ENCODE measurements at regions not wholly inside any gene's neighbourhood (a gene's known extent, or its start where the extent isn't known, plus 50 kb on each side); places are given as distances from the start of the nearest gene placed in this dataset.

DNA sequence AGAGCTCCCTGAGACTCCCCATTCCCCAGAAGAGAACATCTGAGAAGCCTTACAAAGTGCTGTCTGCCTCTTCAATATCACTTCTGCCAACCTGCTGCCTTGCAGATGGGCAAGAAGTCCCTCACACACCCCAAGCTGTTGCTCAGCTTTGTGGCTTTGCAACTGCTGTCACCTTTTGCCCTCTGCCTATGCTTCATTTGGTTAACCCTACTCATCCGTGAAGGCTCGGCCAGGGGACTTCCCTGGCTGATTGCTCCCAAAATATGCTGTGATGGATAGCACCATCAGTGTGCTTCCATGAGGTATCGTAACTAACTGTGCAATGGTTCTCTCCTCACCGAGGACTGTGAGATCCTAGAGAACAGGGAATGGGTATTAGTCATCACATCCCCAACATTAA lies 88.9 kb upstream of the CYP1B1 start:
- ATAC-seq, result no peak
- WGBS, 2 donors (ENCODE audit: low coverage in 1 of 2), result no CpG with 5 or more reads among the region's 4 CpGs
- Histone ChIP-seq H3K36me3 (no peaks in the 10 kb centered on the region), H3K4me1 (peaks cover 0 to 43% (median 0%) of the 10 kb centered on the region in 3 donors), H3K27ac (no peak overlapping the region), H3K27me3 (no peaks in the 10 kb centered on the region), H3K4me3 (no peak overlapping the region), H3K9me3 (no peaks in the 10 kb centered on the region)
- TF ChIP-seq POLR2AphosphoS5 (IDR thresholded peaks at IDR 0.05) (no peak), POLR2A (IDR thresholded peaks at IDR 0.05) (no peak), EP300 (IDR thresholded peaks at IDR 0.05) (no peak)
- TF ChIP-seq, protein P1, sequence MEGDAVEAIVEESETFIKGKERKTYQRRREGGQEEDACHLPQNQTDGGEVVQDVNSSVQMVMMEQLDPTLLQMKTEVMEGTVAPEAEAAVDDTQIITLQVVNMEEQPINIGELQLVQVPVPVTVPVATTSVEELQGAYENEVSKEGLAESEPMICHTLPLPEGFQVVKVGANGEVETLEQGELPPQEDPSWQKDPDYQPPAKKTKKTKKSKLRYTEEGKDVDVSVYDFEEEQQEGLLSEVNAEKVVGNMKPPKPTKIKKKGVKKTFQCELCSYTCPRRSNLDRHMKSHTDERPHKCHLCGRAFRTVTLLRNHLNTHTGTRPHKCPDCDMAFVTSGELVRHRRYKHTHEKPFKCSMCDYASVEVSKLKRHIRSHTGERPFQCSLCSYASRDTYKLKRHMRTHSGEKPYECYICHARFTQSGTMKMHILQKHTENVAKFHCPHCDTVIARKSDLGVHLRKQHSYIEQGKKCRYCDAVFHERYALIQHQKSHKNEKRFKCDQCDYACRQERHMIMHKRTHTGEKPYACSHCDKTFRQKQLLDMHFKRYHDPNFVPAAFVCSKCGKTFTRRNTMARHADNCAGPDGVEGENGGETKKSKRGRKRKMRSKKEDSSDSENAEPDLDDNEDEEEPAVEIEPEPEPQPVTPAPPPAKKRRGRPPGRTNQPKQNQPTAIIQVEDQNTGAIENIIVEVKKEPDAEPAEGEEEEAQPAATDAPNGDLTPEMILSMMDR (IDR thresholded peaks at IDR 0.05), result no peak

- Histone ChIP-seq H3K27me3 (no peaks in the 10 kb centered on the region), H3K4me3 (no peak overlapping the region), H3K9me3 (no peaks in the 10 kb centered on the region), H3K4me1 (peaks cover 0 to 54% (median 5%) of the 10 kb centered on the region in 3 donors), H3K36me3 (no peaks in the 10 kb centered on the region), H3K27ac (peak overlapping the region in 1 of 4 donors; percentile 56)
- ATAC-seq, result no peak
- TF ChIP-seq, protein P1 (IDR thresholded peaks at IDR 0.05), result no peak
- TF ChIP-seq EP300 (IDR thresholded peaks at IDR 0.05) (no peak), POLR2AphosphoS5 (IDR thresholded peaks at IDR 0.05) (no peak), POLR2A (IDR thresholded peaks at IDR 0.05) (no peak)
- 70% methylated on average over 1 of the region's 1 CpG; no CpG with 5 or more reads in 1 of the 2 donors for WGBS, 2 donors (ENCODE audit: low coverage in 1 of 2)
Observed at GRCh38 chr2:38163579-38163978, 87.6 kb upstream of the CYP1B1 start.

DNA sequence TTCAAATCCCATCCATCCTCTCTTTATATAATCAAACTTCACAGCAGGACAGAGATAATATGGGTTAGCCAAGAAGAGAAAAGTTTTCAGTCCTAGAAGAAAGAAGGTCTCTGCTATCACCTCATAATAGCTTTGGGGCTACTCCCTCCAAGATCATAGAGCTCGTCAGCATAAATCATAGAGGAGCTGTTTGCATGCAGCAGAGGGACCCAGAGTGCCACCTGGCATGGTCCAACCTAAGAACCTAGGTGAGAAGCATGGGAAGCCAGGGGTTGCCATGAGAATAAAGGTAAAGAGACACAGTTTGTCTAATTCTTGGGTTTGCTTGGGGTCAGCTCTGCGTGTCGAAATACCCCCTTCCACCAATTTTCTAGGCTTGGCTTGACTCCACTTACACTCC lies 87.1 kb upstream of the CYP1B1 start:
- peaks cover 0 to 57% (median 5%) of the 10 kb centered on the region in 3 donors for H3K4me1 ChIP-seq
- no peak for ATAC-seq
- 29 to 51% methylated on average over 2 to 3 of the region's 3 CpGs for WGBS, 2 donors (ENCODE audit: low coverage in 1 of 2)
- no peaks in the 10 kb centered on the region for H3K9me3 ChIP-seq
- no peaks in the 10 kb centered on the region for H3K27me3 ChIP-seq
- no peaks in the 10 kb centered on the region for H3K36me3 ChIP-seq
- H3K4me3 ChIP-seq, result no peak overlapping the region
- H3K27ac ChIP-seq, result peak overlapping the region in 2 of 4 donors; percentile 2 to 56
- TF ChIP-seq POLR2AphosphoS5 (IDR thresholded peaks at IDR 0.05), result no peak
- TF ChIP-seq, protein P1 (IDR thresholded peaks at IDR 0.05), result peak in 2 of 4 experiments; percentile 20 to 42

GRCh38 chr2:38160516-38160915 lies 84.6 kb upstream of the CYP1B1 start:
- Histone ChIP-seq H3K36me3 (no peaks in the 10 kb centered on the region), H3K4me3 (no peak overlapping the region), H3K27ac (peak overlapping the region in 2 of 4 donors; percentile 64 to 72), H3K4me1 (peaks cover 0 to 40% (median 5%) of the 10 kb centered on the region in 3 donors), H3K9me3 (no peaks in the 10 kb centered on the region), H3K27me3 (no peaks in the 10 kb centered on the region)
- WGBS, 2 donors (ENCODE audit: low coverage in 1 of 2), result 90 to 93% methylated on average over 5 of the region's 5 CpGs
- no peak for TF ChIP-seq EP300 (IDR thresholded peaks at IDR 0.05)
- no peak for TF ChIP-seq POLR2A (IDR thresholded peaks at IDR 0.05)
- TF ChIP-seq POLR2AphosphoS5 (IDR thresholded peaks at IDR 0.05), result no peak
- TF ChIP-seq, protein P1 (IDR thresholded peaks at IDR 0.05), result no peak
- ATAC-seq, result no peak

DNA sequence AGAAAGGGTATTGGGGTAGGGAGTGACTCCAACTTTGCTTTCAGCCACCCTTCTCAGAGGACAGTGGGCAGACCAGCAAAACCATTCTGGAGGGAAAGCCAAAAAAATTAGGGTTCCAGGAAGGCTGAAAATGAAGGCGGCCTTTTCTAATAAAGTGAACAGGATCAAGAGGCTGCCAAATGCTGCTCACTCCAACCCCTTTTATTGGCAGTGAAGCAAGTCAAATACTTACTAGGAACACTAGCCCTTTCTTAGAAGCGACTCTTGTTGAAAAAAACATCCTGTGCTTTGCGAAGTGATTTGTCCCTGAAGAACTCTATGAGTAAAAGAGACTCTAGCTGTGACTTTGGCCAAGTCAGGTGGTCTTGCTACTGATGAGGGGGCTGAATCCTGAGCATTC lies 83.6 kb upstream of the CYP1B1 start:
- peaks cover 0 to 40% (median 5%) of the 10 kb centered on the region in 3 donors for H3K4me1 ChIP-seq
- peak; percentile 46 for ATAC-seq
- WGBS, 2 donors (ENCODE audit: low coverage in 1 of 2), result 43% methylated on average over 3 of the region's 3 CpGs; no CpG with 5 or more reads in 1 of the 2 donors
- H3K4me3 ChIP-seq, result no peak overlapping the region
- TF ChIP-seq POLR2AphosphoS5 (IDR thresholded peaks at IDR 0.05) (peak; percentile 70), POLR2A (IDR thresholded peaks at IDR 0.05) (no peak)
- H3K36me3 ChIP-seq, result no peaks in the 10 kb centered on the region
- no peaks in the 10 kb centered on the region for H3K27me3 ChIP-seq
- H3K9me3 ChIP-seq, result no peaks in the 10 kb centered on the region
- peak overlapping the region; percentile 34 to 72 (median 60) for H3K27ac ChIP-seq

Data from gastroesophageal sphincter (tissue), 4 donors.